ENCODE measurements at regions not wholly inside any gene's neighbourhood (a gene's known extent, or its start where the extent isn't known, plus 50 kb on each side); places are given as distances from the start of the nearest gene placed in this dataset.

DNA sequence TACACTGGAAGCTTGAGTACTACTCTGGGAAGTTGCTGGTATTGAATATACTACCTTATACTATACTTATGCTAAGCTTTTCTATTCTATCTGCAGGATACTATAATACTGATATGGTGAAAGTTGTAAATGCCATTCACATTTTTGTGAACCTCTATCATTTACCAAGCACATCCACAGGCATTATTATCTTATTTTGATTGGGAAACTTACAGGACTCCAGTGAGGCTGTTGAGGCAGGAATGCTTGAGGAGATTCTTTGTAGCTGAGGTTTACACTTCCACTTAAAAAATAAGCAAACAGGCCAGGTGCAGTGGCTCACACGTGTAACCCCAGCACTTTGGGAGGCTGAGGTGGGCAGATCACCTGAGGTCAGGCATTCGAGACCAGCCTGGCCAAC lies 442.9 kb downstream of the QKI start:
- FAIRE-seq (no peak), DNase-seq (ENCODE audit: low spot score) (no peak)

DNA sequence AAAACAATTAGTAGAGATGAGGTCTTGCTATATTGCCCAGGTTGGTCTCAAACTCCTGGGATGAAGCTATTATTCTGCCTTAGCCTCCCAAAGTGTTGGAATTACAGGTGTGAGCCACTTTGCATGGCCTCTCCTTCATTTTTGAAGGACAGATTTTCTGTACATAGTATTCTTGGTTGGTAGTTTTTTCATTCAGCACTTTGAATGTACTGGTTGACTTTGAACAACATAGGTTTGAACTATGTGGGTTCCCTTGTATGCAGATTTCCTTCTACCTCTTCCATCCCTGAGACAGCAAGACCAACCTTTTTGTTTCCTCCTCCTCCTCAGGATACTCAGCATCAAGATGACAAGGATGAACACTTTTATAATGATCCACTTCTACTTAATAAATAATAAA lies 436.4 kb downstream of the QKI start:
- DNase-seq (ENCODE audit: low spot score), result no peak
- FAIRE-seq, result no peak

DNA sequence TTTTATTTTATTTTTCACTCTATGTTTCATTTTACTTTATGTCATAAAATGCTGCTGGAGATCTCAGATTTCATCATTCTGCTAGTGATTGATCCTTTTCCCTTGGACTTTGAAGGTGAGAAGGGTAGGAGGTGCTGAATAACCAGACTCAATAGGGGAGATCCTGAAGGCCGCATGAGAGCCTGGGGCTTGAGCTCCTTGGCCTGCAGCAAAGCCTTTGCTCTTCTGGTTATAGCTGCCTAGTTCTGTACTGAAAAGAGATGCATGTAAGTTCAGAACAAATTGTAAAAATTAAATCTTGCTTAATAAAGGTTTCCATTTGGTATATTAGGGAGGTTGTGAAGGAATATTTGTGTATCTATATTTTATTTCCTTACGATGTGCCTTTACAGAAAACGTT lies 430.2 kb downstream of the QKI start:
- DNase-seq (ENCODE audit: low spot score) (no peak), FAIRE-seq (no peak)

- FAIRE-seq, result no peak
Observed at GRCh38 chr6:163844357-163844756, 429.8 kb downstream of the QKI start.

DNA sequence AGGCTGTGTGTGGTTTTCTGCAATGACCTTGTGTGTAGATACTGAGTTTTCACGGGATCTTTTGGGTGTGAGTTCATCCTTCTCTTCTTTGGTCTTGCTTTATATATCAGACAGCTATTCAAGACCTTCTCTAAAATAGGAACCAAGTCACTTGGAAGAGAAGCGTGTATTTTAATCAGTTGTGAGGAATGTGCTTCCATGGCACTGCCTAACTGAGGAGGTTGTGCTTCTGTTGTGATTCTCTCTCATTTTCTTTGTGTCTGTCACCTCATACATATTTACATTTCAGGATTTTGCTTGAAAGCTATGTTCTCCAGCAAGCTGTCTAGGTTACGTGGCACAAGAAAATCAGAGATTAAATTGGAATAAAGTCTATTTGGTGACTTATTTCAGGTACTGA lies 428.7 kb downstream of the QKI start:
- FAIRE-seq (no peak), DNase-seq (ENCODE audit: low spot score) (no peak)

More at GRCh38 chr6:163844357-163844756, 429.8 kb downstream of the QKI start:
- DNase-seq (ENCODE audit: low spot score), result no peak

- FAIRE-seq (no peak), DNase-seq (ENCODE audit: low spot score) (no peak)
Observed at GRCh38 chr6:163842467-163842866, 427.9 kb downstream of the QKI start.

- FAIRE-seq (no peak), DNase-seq (ENCODE audit: low spot score) (no peak)
Observed at GRCh38 chr6:163841733-163842132, 427.2 kb downstream of the QKI start.

GRCh38 chr6:163841326-163841725 lies 426.8 kb downstream of the QKI start:
- FAIRE-seq (no peak), DNase-seq (ENCODE audit: low spot score) (no peak)

DNA sequence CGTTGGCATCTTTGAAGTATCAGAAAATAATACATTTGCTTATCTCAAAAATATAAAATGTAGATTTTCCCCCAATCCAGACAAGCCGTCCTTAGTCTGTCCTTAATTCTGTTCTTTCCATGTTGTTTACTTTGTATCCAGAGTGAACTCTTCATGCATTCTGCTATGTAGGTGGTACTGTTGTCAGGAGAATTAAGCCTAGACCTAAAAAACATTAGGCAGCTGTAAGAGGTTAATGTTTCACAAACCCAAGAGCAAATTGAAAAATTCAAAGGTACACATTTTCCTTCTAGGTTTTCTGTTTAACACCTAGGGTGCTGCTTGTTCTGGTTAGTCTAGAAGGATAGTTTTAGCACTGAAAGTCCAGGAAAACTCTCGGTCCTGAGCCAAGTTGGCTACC lies 426.4 kb downstream of the QKI start:
- no peak for FAIRE-seq

GRCh38 chr6:163839296-163839695 lies 424.8 kb downstream of the QKI start:
- DNase-seq (ENCODE audit: low spot score) (no peak), FAIRE-seq (no peak)

More for the DNA sequence above, 426.4 kb downstream of the QKI start:
- no peak for DNase-seq (ENCODE audit: low spot score)

DNA sequence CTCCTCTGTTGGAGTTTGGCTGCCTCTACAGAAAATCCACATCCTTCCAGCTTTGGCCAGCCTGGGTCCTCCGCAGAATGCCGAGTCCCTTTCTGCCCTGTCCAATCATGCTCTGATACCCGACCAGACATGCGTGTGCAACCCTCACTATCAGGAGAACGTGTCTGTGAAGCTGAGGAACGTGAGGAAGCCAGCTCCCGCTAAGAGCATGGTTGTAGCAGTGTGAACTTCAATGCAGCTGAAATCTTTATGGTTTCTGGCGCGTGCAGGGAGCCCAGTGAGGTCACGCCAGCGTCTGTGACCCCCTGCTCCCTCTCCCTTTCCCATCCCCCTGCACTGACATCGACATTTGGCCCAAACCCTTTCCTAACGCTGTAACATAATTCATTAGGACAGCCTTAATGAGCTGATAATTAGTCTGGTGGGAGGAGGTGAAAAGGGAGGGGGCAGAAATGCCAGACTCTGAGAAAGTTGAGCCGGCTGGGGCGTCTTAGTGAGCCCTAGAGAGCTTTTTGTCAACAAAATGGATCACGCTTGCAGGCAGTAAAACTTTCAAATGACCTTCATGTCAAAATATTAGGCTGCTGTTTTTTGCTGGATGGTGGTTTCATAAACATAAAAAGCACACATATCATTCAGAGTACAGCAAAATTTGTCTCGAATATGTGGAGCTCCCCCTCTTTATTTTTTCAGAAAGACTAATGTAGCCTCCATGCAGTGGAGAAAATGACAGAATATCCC lies 423.3 kb downstream of the QKI start:
- FAIRE-seq (no peak), DNase-seq (ENCODE audit: low spot score) (no peak)

DNA sequence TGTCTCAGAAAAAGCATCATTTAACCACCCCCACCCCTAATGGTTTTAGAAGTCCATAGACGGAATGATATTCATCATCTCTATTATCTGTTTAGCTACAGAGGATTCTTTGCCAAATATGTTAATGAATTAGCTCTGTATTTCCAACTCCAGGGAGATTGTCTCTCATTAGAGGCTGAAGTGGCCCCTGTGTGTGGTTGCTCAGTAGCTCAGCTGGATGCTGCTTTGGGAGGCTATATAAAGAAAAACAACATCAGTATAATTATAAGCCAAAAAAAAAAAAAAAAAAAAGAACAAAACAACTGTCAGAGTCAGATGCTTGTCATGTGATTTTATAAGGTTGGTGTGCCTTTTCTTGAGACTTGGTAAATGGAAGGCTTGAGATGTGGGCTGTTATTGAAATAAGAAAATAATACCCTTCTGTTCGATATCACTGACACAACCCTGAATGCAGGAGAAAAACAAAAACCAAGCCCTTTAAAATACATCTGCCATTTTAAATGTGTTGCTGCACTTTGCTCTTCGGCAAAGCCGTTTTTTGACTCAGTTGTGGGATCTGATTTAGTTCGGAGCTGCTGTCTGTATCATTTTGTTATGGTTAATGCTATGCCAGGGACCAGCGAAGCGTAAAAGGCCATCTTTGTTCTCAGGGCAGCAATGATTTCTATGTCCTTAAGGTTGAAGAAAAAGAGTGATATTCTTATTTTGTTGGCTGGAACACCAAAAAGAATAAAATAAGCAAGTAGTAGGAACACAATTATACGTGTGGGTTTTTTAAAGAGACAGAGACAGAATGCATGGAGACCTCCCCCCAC lies 422.6 kb downstream of the QKI start:
- DNase-seq (ENCODE audit: low spot score), result no peak
- FAIRE-seq, result no peak

DNA sequence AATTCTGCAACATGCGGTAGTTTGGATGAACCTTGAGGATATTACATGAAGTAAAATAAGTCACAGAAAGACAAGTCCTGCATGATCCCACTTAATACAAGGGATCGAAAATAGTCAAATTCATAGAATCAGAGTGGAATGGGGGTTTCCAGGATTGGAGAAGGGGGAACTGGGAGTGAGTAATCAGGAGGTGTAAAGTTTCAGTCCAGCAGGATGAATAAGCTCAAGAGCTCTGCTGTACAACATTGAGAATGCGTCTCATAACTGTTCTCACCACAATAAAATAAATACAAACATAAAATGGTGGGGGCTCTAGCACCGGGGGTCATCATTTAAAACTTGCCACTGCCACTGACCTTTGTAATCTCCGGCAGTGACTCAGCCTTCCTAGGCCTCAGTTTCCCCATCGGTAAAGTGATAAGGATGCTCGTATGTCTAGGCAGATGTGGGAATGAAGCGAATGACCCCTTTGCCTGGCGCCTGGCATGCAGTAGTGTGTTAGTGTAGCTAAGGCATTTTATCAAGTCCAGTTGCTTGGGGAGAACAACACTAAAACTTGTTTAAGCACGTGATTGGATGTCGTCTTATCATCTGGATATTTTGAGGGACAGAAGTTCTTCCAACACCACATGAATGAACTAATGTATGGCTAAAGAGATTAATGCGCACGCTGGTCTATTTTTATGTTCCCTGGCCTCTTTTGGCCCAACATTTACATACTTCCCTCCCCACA lies 421.1 kb downstream of the QKI start:
- DNase-seq (ENCODE audit: low spot score) (no peak), FAIRE-seq (no peak)

DNA sequence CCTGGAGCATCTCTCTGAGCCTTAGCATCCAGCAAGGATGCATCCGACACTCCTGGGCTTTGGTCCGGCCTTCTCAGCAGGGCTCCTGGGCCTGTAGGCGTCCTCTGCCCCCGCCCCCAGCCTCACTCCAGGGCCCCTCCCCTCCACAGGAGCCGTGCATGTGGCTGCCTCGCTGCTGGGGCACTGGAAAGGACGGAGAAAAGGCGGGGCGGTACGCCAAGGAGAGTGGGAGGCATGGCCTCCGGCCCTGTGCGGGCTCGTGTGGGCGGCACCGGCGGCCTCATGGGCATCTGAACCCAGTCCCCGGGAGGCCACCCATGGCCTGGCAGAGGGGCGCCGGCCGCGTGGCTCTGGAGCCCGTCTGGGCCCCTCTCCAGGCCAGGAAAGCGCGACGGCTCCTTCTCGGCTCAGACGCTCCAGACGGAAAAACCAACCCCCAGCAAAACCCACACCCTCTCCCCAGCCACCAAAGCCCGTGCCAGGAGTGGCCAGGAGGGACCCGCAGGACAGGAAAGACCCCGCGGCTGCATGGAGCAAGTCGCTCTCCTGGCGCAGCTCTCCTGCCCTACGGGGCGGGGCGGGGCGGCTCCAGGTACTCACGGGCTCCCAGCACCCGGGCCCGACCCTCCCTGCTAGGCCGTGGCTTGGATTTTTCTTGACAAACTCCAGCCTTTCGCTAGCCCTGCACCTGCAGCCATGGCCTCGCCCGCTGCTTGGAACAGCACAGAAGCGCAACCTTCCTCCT lies 419.9 kb downstream of the QKI start:
- DNase-seq (ENCODE audit: low spot score) (no peak), FAIRE-seq (no peak)

- DNase-seq (ENCODE audit: low spot score), result no peak
- FAIRE-seq, result no peak
Observed at GRCh38 chr6:163831736-163832135, 417.2 kb downstream of the QKI start.

DNA sequence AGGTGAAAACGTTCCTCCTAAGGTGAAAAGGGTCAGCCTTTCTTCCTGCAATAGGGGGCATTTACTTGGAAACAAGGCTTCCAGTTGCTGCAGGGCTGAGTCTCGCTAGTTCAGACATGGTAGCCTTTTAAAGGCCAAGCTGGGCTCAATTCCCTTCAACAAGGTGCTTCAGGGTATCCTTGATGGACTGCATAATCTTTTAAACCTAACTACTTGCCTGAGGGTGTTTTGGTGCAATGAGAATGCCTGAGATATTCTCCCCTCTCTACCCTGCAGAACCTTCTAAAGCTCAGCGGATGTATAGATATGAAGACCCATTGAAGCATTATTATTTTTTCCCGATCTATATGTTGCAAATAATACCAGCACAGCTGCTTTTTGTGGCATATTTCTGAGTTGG lies 416.1 kb downstream of the QKI start:
- no peak for FAIRE-seq
- DNase-seq (ENCODE audit: low spot score), result no peak

- peak; percentile 33 for DNase-seq (ENCODE audit: low spot score)
- FAIRE-seq, result no peak
Observed at GRCh38 chr6:163828038-163828795, 413.7 kb downstream of the QKI start.

GRCh38 chr6:163827143-163827542 lies 412.6 kb downstream of the QKI start:
- no peak for FAIRE-seq
- DNase-seq (ENCODE audit: low spot score), result no peak

DNA sequence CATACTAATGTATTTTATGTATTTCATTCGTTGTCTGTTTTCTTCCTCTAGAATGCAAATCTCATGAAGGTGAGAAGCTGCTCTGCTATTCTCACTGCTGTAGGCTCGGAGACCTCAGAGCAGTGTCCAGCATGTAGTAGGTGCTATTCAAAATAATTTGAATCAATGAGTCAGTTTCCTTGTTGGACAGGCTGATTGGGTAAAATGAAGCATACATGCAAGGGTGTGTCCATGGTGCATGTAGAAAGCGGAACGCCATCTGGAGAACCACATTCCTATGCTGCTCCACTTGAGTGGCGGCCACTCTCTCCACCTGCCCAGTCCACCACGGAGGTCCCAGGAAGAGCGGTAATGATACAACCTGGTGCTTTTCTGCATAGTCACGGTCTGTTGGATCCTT lies 412.1 kb downstream of the QKI start:
- DNase-seq (ENCODE audit: low spot score) (no peak), FAIRE-seq (no peak)

DNA sequence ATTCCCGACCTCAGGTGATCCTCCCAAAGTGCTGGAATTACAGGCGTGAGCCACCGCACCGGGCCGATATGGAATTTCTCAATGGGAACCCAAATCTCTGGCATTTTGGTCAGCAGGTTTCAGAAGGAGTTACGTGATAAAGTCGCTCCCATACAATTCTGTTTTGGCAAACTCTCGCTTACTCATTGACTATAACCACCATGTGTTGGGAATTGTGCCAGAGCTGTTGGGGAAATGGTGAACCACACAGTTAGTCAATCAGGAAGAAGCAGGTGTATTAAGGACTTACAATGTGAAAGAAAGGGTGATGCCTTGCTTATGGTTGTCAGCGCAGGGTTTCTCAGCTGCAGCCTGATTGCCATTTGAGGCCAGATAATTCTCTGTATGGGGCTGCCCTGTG lies 410.5 kb downstream of the QKI start:
- FAIRE-seq, result peak; percentile 87

DNA sequence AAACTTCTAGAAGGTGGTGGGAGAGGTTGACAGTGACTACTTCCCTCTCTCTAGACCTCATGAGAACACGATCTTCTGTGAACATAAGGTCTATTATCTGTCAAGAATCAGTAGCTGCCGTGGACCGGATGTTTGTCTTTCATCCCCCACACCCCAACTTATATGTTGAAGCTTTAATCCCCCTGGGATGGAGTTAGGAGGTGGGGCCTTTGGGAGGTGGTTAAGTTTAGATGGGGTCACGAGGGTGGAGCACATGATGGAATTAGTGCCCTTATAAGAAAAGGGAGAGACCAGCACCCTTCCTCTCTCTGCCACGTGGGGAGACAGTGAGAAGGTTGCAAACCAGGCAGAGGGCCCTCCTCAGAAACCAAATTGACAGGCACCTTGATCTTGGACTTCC lies 409.1 kb downstream of the QKI start:
- FAIRE-seq (no peak), DNase-seq (ENCODE audit: low spot score) (no peak)

More for the DNA sequence above, 410.5 kb downstream of the QKI start:
- peak; percentile 64 for DNase-seq (ENCODE audit: low spot score)
